CD8-positive, alpha-beta memory T cell (primary cell): ENCODE measurements at regions not wholly inside any gene's neighbourhood (a gene's known extent, or its start where the extent isn't known, plus 50 kb on each side); places are given as distances from the start of the nearest gene placed in this dataset.
"Not testable (repeated sequence)": the region's sequence is repeated elsewhere in the genome, so short reads cannot be mapped to it uniquely, and the experiment has no call there.

Source experiments
- CTCF ChIA-PET: fragments of 350-600 bp; sonication (Branson Sonifier 250); formaldehyde crosslinking; loops from one replicate; lab custom pipeline; 2021; ENCODE audit warnings: antibody characterized with exemption; lab: Charles Lee
- POLR2A ChIA-PET: fragments of 350-600 bp; sonication (Branson Sonifier 250); formaldehyde crosslinking; loops from one replicate; lab custom pipeline; 2021; ENCODE audit warnings: antibody characterized with exemption; lab: Charles Lee
- DNase-seq, 5 donors: peaks; one replicate each; pipeline versions ENCODE4 v3.0.0 to v3.0.0-alpha.2; 2020 to 2022; ENCODE audit warnings: mixed read lengths in 1 of 5
- H3K27ac ChIP-seq: one replicate; pipeline ENCODE4 v1.7.0; 2013; ENCODE audit warnings: low read depth, mild to moderate bottlenecking, low read length, moderate library complexity
- H3K27me3 ChIP-seq: 2 replicates; pipeline ENCODE4 v1.7.0; 2013; ENCODE audit warnings: low read length, mild to moderate bottlenecking; ENCODE audit not compliant: insufficient read depth, poor library complexity, severe bottlenecking
- H3K36me3 ChIP-seq: 2 replicates; pipeline ENCODE4 v1.7.0; 2013; ENCODE audit warnings: mild to moderate bottlenecking, low read length, moderate library complexity; ENCODE audit not compliant: insufficient read depth
- H3K4me1 ChIP-seq: 2 replicates; pipeline ENCODE4 v1.7.0; 2013; ENCODE audit warnings: mild to moderate bottlenecking, low read length, moderate library complexity; ENCODE audit not compliant: insufficient read depth
- H3K4me3 ChIP-seq: 2 replicates; pipeline ENCODE4 v1.7.0; 2013; ENCODE audit warnings: mild to moderate bottlenecking, low read length
- H3K9me3 ChIP-seq: 2 replicates; pipeline ENCODE4 v1.7.0; 2013; ENCODE audit warnings: mild to moderate bottlenecking, low read length
- H3K27ac Mint-ChIP-seq, 8 donors: one replicate each; pipeline ENCODE4 v1.8.0; 2020 to 2021; ENCODE audit warnings: mixed read lengths in 8 of 8, mild to moderate bottlenecking in 6 of 8, inconsistent platforms in 3 of 8, moderate library complexity in 3 of 8
- H3K27me3 Mint-ChIP-seq, 2 donors: one replicate each; pipeline ENCODE4 v1.8.0; 2020 to 2021; ENCODE audit warnings: mixed read lengths in 2 of 2, mild to moderate bottlenecking in 1 of 2, moderate library complexity in 1 of 2
- H3K36me3 Mint-ChIP-seq, 3 donors: one replicate each; pipeline ENCODE4 v1.8.0; 2020 to 2021; ENCODE audit warnings: mixed read lengths in 3 of 3, inconsistent platforms in 1 of 3, mild to moderate bottlenecking in 1 of 3
- H3K4me1 Mint-ChIP-seq, 3 donors: one replicate each; pipeline ENCODE4 v1.8.0; 2020 to 2021; ENCODE audit warnings: mixed read lengths in 3 of 3, inconsistent platforms in 1 of 3, mild to moderate bottlenecking in 1 of 3
- H3K4me3 Mint-ChIP-seq, 7 donors: one replicate each; pipeline ENCODE4 v1.8.0; 2020 to 2021; ENCODE audit warnings: mixed read lengths in 7 of 7, mild to moderate bottlenecking in 6 of 7, moderate library complexity in 4 of 7, inconsistent platforms in 2 of 7
- H3K9me3 Mint-ChIP-seq, 5 donors: one replicate each; pipeline ENCODE4 v1.8.0; 2020 to 2022; ENCODE audit warnings: mixed read lengths in 5 of 5, mild to moderate bottlenecking in 3 of 5, moderate library complexity in 2 of 5, inconsistent platforms in 1 of 5

GRCh38 chr12:131281016-131281415, 327.3 kb downstream of the ADGRD1 start:
- no peaks in the 10 kb centered on the region for H3K4me1 Mint-ChIP-seq
- no peak overlapping the region for H3K4me3 ChIP-seq
- no peak overlapping the region for H3K27ac ChIP-seq
- H3K27me3 Mint-ChIP-seq: peaks cover 0 to 6% of the 10 kb centered on the region in 2 donors
- DNase-seq: peak in 1 of 5 donors; percentile 16
- H3K4me1 ChIP-seq: no peaks in the 10 kb centered on the region
- no peaks in the 10 kb centered on the region for H3K36me3 ChIP-seq
- ChIA-PET POLR2A (no interaction called here), CTCF (no interaction called here)
- no peaks in the 10 kb centered on the region for H3K9me3 Mint-ChIP-seq
- no peak overlapping the region for H3K27ac Mint-ChIP-seq
- H3K27me3 ChIP-seq: no peaks in the 10 kb centered on the region
- H3K36me3 Mint-ChIP-seq: no peaks in the 10 kb centered on the region
- no peak overlapping the region for H3K4me3 Mint-ChIP-seq
- H3K9me3 ChIP-seq: no peaks in the 10 kb centered on the region

GRCh38 chr12:131282292-131283080, 328.8 kb downstream of the ADGRD1 start:
- POLR2A ChIA-PET: no interaction called here
- Mint-ChIP-seq H3K4me1 (no peaks in the 10 kb centered on the region), H3K9me3 (no peaks in the 10 kb centered on the region), H3K27ac (no peak overlapping the region), H3K36me3 (no peaks in the 10 kb centered on the region), H3K27me3 (peaks cover 0 to 3% of the 10 kb centered on the region in 2 donors), H3K4me3 (no peak overlapping the region)
- CTCF ChIA-PET: no interaction called here
- Histone ChIP-seq H3K27ac (no peak overlapping the region), H3K36me3 (no peaks in the 10 kb centered on the region), H3K9me3 (no peaks in the 10 kb centered on the region), H3K4me3 (no peak overlapping the region), H3K4me1 (no peaks in the 10 kb centered on the region), H3K27me3 (no peaks in the 10 kb centered on the region)
- peak in 1 of 5 donors; percentile 23 for DNase-seq

- H3K4me1 Mint-ChIP-seq: no peaks in the 10 kb centered on the region
- POLR2A ChIA-PET: no interaction called here
Measured at GRCh38 chr12:131283191-131283861, 329.6 kb downstream of the ADGRD1 start.

GRCh38 chr12:131283862-131284825, 330.4 kb downstream of the ADGRD1 start:
- H3K36me3 Mint-ChIP-seq, H3K4me3 ChIP-seq, H3K36me3 ChIP-seq, H3K4me1 Mint-ChIP-seq, POLR2A ChIA-PET, H3K27me3 ChIP-seq, H3K9me3 Mint-ChIP-seq, H3K4me3 Mint-ChIP-seq, CTCF ChIA-PET, H3K27ac ChIP-seq, H3K4me1 ChIP-seq, H3K27me3 Mint-ChIP-seq, H3K9me3 ChIP-seq: not testable (repeated sequence)
- peak in 1 of 5 donors; percentile 36 for DNase-seq
- peak overlapping the region in 1 of 8 donors; percentile 64 for H3K27ac Mint-ChIP-seq

More at GRCh38 chr12:131283191-131283861, 329.6 kb downstream of the ADGRD1 start:
- Histone ChIP-seq H3K27me3 (no peaks in the 10 kb centered on the region), H3K4me1 (no peaks in the 10 kb centered on the region), H3K9me3 (no peaks in the 10 kb centered on the region), H3K27ac (no peak overlapping the region), H3K4me3 (no peak overlapping the region), H3K36me3 (no peaks in the 10 kb centered on the region)
- no peak overlapping the region for H3K4me3 Mint-ChIP-seq
- no peaks in the 10 kb centered on the region for H3K36me3 Mint-ChIP-seq
- no peak overlapping the region for H3K27ac Mint-ChIP-seq
- H3K27me3 Mint-ChIP-seq: peaks cover 0 to 3% of the 10 kb centered on the region in 2 donors
- H3K9me3 Mint-ChIP-seq: no peaks in the 10 kb centered on the region
- CTCF ChIA-PET: no interaction called here
- peak in 1 of 5 donors; percentile 33 for DNase-seq

GRCh38 chr12:131284954-131285904, 331.5 kb downstream of the ADGRD1 start:
- H3K9me3 Mint-ChIP-seq, H3K36me3 ChIP-seq, H3K36me3 Mint-ChIP-seq, H3K27ac Mint-ChIP-seq, H3K27me3 Mint-ChIP-seq, POLR2A ChIA-PET, H3K27ac ChIP-seq, H3K4me1 ChIP-seq, H3K4me1 Mint-ChIP-seq, H3K9me3 ChIP-seq, CTCF ChIA-PET, H3K4me3 Mint-ChIP-seq, H3K4me3 ChIP-seq, H3K27me3 ChIP-seq: not testable (repeated sequence)
- peak in 1 of 5 donors; percentile 8 for DNase-seq

GRCh38 chr12:131285905-131286295, 332.2 kb downstream of the ADGRD1 start:
- H3K27me3 ChIP-seq, POLR2A ChIA-PET, H3K4me1 Mint-ChIP-seq, H3K36me3 ChIP-seq, H3K27ac Mint-ChIP-seq, H3K27ac ChIP-seq, H3K36me3 Mint-ChIP-seq, H3K4me3 Mint-ChIP-seq, H3K9me3 Mint-ChIP-seq, H3K4me3 ChIP-seq, CTCF ChIA-PET, H3K4me1 ChIP-seq, H3K27me3 Mint-ChIP-seq, H3K9me3 ChIP-seq: not testable (repeated sequence)
- peak in 1 of 5 donors; percentile 6 for DNase-seq

GRCh38 chr12:131286301-131286700, 332.6 kb downstream of the ADGRD1 start:
- DNase-seq: peak in 1 of 5 donors; percentile 21
- H3K27ac ChIP-seq: not testable (repeated sequence)

More at GRCh38 chr12:131286301-131286700, 332.6 kb downstream of the ADGRD1 start:
- H3K27me3 Mint-ChIP-seq, H3K4me3 ChIP-seq, CTCF ChIA-PET, H3K27me3 ChIP-seq, POLR2A ChIA-PET, H3K9me3 Mint-ChIP-seq, H3K9me3 ChIP-seq, H3K36me3 ChIP-seq, H3K36me3 Mint-ChIP-seq, H3K4me3 Mint-ChIP-seq, H3K4me1 Mint-ChIP-seq, H3K27ac Mint-ChIP-seq, H3K4me1 ChIP-seq: not testable (repeated sequence)
